Stimulated activated CD8-positive, alpha-beta memory T cell treated with anti-CD3 and anti-CD28 coated beads, Interleukin-4, amount 100 ng/mL, for 48 hours (primary cell): ENCODE measurements at regions not wholly inside any gene's neighbourhood (a gene's known extent, or its start where the extent isn't known, plus 50 kb on each side); places are given as distances from the start of the nearest gene placed in this dataset.

ENCODE experiments used
- DNase-seq: peaks from one replicate; pipeline ENCODE4 v3.0.0-alpha.2; 2020

DNA sequence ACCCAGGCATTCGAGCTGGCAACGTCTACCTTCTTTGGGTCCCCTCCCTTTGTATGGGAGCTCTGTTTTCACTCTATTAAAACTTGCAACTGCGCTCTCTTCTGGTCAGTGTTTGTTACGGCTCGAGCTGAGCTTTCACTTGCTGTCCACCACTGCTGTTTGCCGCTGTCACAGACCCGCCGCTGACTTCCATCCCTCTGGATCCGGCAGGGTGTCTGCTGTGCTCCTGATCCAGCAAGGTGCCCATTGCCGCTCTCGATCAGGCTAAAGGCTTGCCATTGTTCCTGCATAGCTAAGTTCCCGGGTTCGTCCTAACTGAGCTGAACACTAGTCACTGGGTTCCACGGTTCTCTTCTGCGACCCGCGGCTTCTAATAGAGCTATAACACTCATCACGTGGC is 183.5 kb upstream of the GALNTL6 start:
- DNase-seq: no peak

- no peak for DNase-seq
Measured at GRCh38 chr4:171629182-171629581, 184.0 kb upstream of the GALNTL6 start.

DNA sequence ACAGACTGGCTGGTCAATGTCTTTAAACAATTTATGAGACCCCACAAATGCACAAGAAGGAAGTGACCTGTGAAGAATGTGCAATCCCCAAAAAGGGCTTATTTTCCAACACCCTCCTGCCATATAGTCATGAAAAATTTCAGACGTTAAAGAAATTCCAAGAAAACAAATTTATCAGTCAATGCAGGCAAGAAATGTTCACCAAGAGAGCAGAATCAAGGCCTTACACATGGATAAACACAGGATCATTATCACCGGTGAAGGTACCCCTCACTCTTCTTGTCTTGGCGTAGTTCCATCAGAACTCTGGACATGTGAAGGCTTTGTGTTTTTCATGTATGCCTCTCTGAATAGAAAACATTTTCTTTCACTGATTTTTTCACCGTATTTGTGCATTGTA is 186.7 kb upstream of the GALNTL6 start:
- DNase-seq: no peak

DNA sequence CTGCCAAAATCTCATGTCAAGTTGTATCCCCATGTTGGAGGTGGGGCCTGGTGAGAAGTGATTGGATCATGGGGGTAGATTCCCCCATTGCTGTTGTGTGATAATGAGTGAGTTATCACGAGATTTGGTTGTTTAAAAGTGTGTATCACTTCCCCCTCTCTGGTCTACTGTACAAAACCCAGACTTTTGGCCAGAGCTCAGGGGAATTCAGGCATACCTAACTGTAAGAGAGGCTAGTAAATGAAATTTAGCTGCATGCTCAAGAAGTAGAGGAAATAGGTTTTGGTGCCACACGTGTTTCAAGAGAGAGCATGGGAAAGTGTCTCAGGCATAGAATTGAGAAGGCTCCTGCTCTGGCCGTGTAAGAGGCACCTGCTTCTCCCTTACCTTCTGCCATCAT is 190.5 kb upstream of the GALNTL6 start:
- DNase-seq: no peak

- no peak for DNase-seq
Measured at GRCh38 chr4:171621646-171622045, 191.6 kb upstream of the GALNTL6 start.

GRCh38 chr4:171612907-171613306 is 200.3 kb upstream of the GALNTL6 start:
- no peak for DNase-seq

GRCh38 chr4:171602638-171603355 is 210.4 kb upstream of the GALNTL6 start:
- DNase-seq: no peak

GRCh38 chr4:171601091-171601490 is 212.1 kb upstream of the GALNTL6 start:
- no peak for DNase-seq

DNA sequence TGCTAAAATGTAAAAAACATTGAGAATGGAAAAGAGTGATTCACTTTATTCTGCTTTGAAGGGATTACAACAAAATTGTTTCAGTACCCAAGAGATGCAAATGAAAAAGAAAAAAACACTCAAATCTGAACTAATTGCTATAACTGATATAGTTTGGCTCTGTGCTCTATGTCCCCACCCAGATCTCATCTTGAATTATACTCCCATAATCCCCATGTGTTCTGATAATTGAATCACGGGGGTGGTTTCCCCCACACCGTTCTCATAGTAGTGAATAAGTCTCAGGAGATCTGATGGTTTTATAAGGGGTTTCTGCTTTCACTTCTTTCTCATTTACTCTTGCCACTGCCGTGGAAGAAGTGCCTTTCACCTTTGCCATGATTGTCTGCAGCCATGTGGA is 213.6 kb upstream of the GALNTL6 start:
- no peak for DNase-seq

DNA sequence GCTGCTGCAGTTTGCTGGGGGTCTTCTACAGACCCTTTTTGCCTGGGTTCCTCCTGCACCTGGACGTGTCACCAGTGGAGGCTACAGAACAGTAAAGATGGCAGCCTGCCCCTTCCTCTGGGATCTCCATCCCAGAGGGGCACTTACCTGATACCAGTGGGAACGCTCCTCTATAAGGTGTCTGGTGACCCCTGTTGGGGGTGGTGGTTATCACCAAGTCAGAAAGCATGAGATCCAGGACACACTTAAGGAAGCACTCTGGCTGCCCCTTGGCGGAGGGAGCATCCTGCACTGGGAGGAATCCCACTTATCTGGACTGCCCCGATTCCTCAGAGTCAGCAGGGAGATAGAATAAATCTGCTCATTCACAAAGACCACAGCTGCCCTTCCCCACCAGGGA is 218.9 kb upstream of the GALNTL6 start:
- DNase-seq: no peak

GRCh38 chr4:171590716-171591115 is 222.5 kb upstream of the GALNTL6 start:
- no peak for DNase-seq

- DNase-seq: no peak
Measured at GRCh38 chr4:171588764-171589163, 224.4 kb upstream of the GALNTL6 start.

GRCh38 chr4:171588051-171588545 is 225.1 kb upstream of the GALNTL6 start:
- no peak for DNase-seq

- DNase-seq: no peak
Measured at GRCh38 chr4:171583790-171584189, 229.4 kb upstream of the GALNTL6 start.

- DNase-seq: no peak
Measured at GRCh38 chr4:171582961-171583581, 230.1 kb upstream of the GALNTL6 start.

DNA sequence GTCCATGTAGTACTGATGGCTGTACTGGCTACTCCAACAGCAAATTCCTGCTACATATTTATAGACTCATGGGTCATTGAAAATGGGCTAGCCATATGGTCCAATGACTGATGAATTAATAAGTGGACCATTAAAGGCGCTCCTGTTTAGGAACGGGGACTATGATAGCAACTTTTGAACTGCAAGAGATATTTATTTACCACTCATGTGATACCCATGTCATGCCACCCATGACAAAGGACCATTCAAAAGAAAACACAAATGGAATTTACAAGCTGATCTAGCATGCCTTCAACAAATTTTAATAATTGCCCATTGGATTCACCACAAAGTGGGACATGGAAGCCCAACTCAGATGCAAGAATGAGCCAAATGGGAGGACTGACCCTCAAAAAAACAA is 240.0 kb upstream of the GALNTL6 start:
- no peak for DNase-seq

DNA sequence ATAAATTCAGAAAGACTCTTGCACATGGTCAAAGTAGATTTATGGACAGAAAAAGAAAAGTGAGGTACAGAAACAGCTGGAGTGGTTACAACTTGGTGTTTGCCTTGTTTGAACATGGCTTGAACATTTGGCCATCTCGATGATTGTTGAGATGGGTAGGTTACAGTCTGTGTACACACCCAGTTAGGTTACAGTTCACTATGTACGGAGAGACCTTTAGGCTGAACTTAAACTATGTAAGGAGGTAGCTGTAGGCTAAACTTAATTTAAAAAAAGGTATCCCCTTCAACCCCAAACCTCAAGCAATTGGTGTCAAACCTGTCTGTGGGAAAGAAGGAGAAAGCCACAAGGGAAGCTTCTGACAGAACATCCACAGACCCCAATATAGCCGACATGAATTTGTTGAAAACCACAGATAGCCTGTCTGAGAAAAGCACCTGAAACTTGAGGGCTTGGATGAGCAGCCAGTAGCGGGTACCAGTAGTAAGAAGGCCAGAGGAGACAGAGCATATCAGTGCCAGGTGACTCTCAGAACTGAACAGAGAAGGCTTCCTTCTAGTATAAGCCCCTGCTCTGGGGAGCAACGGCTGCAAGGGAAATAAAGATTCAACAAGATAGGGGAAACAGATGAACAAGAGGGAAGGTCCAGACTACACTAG is 247.9 kb upstream of the GALNTL6 start:
- no peak for DNase-seq

DNA sequence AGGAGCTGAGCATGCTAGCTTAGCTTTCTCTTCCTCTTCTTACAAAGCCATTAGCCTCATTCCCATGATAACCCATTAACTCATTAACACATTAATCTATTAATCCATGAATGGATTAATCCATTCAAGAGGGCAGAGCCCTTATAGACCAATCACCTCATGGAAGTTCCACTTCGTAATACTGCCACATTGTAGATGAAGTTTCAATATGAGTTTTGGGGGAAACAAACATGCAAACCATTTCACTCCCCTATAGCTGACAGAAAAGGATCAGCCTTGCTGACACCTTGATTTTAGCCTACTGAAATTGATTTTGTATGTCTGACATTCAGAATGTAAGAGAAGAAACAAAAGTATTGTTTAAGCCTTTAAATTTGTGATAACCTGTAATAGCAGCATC is 251.8 kb upstream of the GALNTL6 start:
- no peak for DNase-seq

- no peak for DNase-seq
Measured at GRCh38 chr4:171553961-171554360, 259.2 kb upstream of the GALNTL6 start.

DNA sequence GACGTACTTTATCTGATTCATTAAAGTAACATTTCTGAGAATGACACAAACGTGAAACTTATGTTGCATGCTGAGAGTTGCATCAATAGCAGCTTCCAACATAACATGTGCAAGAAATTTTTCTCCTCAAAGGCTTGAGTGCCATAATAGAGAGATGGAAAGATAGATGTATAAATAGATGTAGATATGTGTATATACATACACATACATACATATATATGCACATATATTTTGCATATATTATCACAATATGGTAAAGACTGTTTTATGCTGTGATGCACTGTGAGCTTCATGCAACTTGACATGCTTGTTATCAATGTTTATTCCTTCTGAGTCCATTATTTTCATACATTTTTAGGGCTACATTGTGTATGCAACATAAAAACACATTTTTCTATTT is 270.6 kb upstream of the GALNTL6 start:
- DNase-seq: no peak

GRCh38 chr4:171538601-171539100 is 274.6 kb upstream of the GALNTL6 start:
- no peak for DNase-seq

DNA sequence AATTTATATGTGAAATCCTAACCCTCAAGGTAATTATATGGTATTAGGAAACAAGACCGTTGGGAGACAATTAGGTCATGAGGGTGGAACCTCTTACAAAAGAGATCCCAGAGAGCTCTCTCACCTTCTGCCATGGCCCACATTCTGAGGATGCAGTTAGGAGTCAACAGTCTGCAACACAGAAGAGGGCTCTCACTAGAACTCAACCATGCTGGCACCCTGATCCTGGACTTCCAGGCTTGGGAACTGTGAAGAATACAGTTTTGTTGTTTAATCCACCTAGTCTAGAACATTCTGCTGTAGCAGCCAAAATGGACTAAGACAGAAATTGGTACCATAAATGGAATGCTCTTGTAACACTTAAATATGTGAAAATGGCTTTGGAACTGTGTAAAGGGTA is 278.8 kb upstream of the GALNTL6 start:
- DNase-seq: no peak

DNA sequence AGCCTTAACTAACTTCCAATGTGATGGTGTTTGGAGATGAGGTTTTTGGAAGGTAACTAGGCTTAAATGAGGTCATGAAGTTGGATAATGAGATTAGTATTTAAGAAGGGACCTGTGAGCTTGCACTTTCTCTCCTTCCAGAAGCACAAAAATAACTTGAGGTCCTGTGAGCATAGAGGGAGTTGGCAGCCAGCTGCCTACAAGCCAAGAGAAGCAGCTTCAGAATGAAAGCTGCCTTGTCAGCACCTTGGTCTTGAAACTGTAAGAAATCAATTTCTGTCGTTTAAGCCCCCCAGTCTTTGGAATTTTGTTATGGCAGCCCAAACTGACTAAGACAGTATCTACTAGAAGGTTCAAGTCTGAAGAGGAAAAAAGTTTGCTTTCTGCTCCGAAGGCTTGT is 280.2 kb upstream of the GALNTL6 start:
- DNase-seq: no peak

- no peak for DNase-seq
Measured at GRCh38 chr4:171524903-171525302, 288.3 kb upstream of the GALNTL6 start.
